Small intestine (tissue), 7 donors: ENCODE measurements at regions not wholly inside any gene's neighbourhood (a gene's known extent, or its start where the extent isn't known, plus 50 kb on each side); places are given as distances from the start of the nearest gene placed in this dataset.

Experiments
- DNase-seq, 2 donors: peaks; one replicate each; pipeline versions ENCODE4 v3.0.0 to v3.0.0-alpha.2; 2013
- FAIRE-seq: peaks from 2 replicates; lab custom pipeline; 2012; peaks lifted over from hg19 to GRCh38; lab: Jason Lieb, UNC
- H3K27ac ChIP-seq, 3 donors: one replicate each; pipeline ENCODE4 v1.5.1; 2013; ENCODE audit warnings: low read length in 2 of 3, mild to moderate bottlenecking in 2 of 3, control low read depth in 1 of 3, inconsistent platforms in 1 of 3, low read depth in 1 of 3, moderate library complexity in 1 of 3
- H3K27me3 ChIP-seq, 3 donors: one replicate each; pipeline ENCODE4 v1.6.1; 2013; ENCODE audit warnings: low read length in 3 of 3, inconsistent platforms in 1 of 3; ENCODE audit not compliant: control insufficient read depth in 3 of 3, insufficient read depth in 3 of 3
- H3K36me3 ChIP-seq, 3 donors: one replicate each; pipeline ENCODE4 v1.6.1; 2013; ENCODE audit warnings: low read length in 3 of 3, inconsistent platforms in 1 of 3, low read depth in 1 of 3, mild to moderate bottlenecking in 1 of 3, moderate library complexity in 1 of 3; ENCODE audit not compliant: control insufficient read depth in 3 of 3, insufficient read depth in 2 of 3
- H3K4me1 ChIP-seq, 3 donors: one replicate each; pipeline ENCODE4 v1.6.1; 2013; ENCODE audit warnings: low read length in 2 of 3, inconsistent platforms in 1 of 3, low read depth in 1 of 3, mild to moderate bottlenecking in 1 of 3, moderate library complexity in 1 of 3; ENCODE audit not compliant: control insufficient read depth in 3 of 3, insufficient read depth in 2 of 3
- H3K4me3 ChIP-seq, 3 donors: one replicate each; pipeline ENCODE4 v1.5.1; 2013; ENCODE audit warnings: low read length in 3 of 3, control low read depth in 1 of 3, inconsistent platforms in 1 of 3, low read depth in 1 of 3, mild to moderate bottlenecking in 1 of 3, moderate library complexity in 1 of 3
- H3K9me3 ChIP-seq, 2 donors: one replicate each; pipeline ENCODE4 v1.6.1; 2013; ENCODE audit warnings: low read depth in 1 of 2, low read length in 1 of 2; ENCODE audit not compliant: control insufficient read depth in 2 of 2, insufficient read depth in 1 of 2
- WGBS, 3 donors: extraction: QIAGEN DNeasy Blood & Tissue Kit; methylation state at CpG; one replicate each; pipeline ENCODE4 v1.1.7; 2013; 5-methylcytosine and 5-hydroxymethylcytosine counted together
- donor health status: healthy with polysubstance abuse.
- donor health status: control.
- donor health status: control.
- donor health status: Bipolar disorder and iron deficiency.
- donor health status: healthy.

- Histone ChIP-seq H3K4me3 (no peak overlapping the region), H3K9me3 (peaks cover 0 to 6% of the 10 kb centered on the region in 2 donors), H3K27me3 (no peaks in the 10 kb centered on the region), H3K36me3 (no peaks in the 10 kb centered on the region), H3K4me1 (peaks cover 0 to 16% (median 0%) of the 10 kb centered on the region in 3 donors), H3K27ac (no peak overlapping the region)
- DNase-seq (no peak), FAIRE-seq (no peak)
These were observed 109.6 kb upstream of the CARMIL1 start for GRCh38 chr6:25169553-25169952.

GRCh38 chr6:25169961-25170360, 109.2 kb upstream of the CARMIL1 start:
- 87 to 90% (median 90%) methylated on average over 7 of the region's 7 CpGs for WGBS, 3 donors
- H3K27me3 ChIP-seq, result no peaks in the 10 kb centered on the region
- H3K27ac ChIP-seq, result no peak overlapping the region
- H3K4me3 ChIP-seq, result no peak overlapping the region
- H3K9me3 ChIP-seq, result peaks cover 0 to 3% of the 10 kb centered on the region in 2 donors
- DNase-seq (no peak), FAIRE-seq (no peak)
- H3K36me3 ChIP-seq, result no peaks in the 10 kb centered on the region
- peaks cover 0 to 20% (median 0%) of the 10 kb centered on the region in 3 donors for H3K4me1 ChIP-seq

- Histone ChIP-seq H3K4me1 (peaks cover 0 to 27% (median 0%) of the 10 kb centered on the region in 3 donors), H3K9me3 (no peaks in the 10 kb centered on the region), H3K27ac (no peak overlapping the region), H3K36me3 (no peaks in the 10 kb centered on the region), H3K27me3 (no peaks in the 10 kb centered on the region), H3K4me3 (no peak overlapping the region)
- FAIRE-seq, result no peak
- DNase-seq, result no peak
These were observed 108.5 kb upstream of the CARMIL1 start for GRCh38 chr6:25170640-25171039.

- Histone ChIP-seq H3K27me3 (no peaks in the 10 kb centered on the region), H3K36me3 (no peaks in the 10 kb centered on the region), H3K4me3 (no peak overlapping the region), H3K9me3 (no peaks in the 10 kb centered on the region), H3K27ac (no peak overlapping the region), H3K4me1 (peaks cover 0 to 30% (median 0%) of the 10 kb centered on the region in 3 donors)
- FAIRE-seq (no peak), DNase-seq (no peak)
- 86 to 99% (median 98%) methylated on average over 1 of the region's 1 CpG for WGBS, 3 donors
These were observed 107.9 kb upstream of the CARMIL1 start for GRCh38 chr6:25171301-25171700.

GRCh38 chr6:25172819-25173218, 106.4 kb upstream of the CARMIL1 start:
- DNase-seq (no peak), FAIRE-seq (no peak)
- no peak overlapping the region for H3K4me3 ChIP-seq
- H3K9me3 ChIP-seq, result no peaks in the 10 kb centered on the region
- peaks cover 0 to 30% (median 0%) of the 10 kb centered on the region in 3 donors for H3K4me1 ChIP-seq
- 72 to 89% (median 80%) methylated on average over 3 of the region's 3 CpGs for WGBS, 3 donors
- no peaks in the 10 kb centered on the region for H3K27me3 ChIP-seq
- no peak overlapping the region for H3K27ac ChIP-seq
- H3K36me3 ChIP-seq, result no peaks in the 10 kb centered on the region

- WGBS, 3 donors, result 88 to 92% (median 89%) methylated on average over 1 of the region's 1 CpG
- peak overlapping the region in 1 of 3 donors; percentile 72 for H3K27ac ChIP-seq
- H3K27me3 ChIP-seq, result no peaks in the 10 kb centered on the region
- no peaks in the 10 kb centered on the region for H3K36me3 ChIP-seq
- FAIRE-seq, result no peak
- no peaks in the 10 kb centered on the region for H3K9me3 ChIP-seq
- no peak for DNase-seq
- H3K4me1 ChIP-seq, result peaks cover 0 to 30% (median 0%) of the 10 kb centered on the region in 3 donors
- no peak overlapping the region for H3K4me3 ChIP-seq
These were observed 105.9 kb upstream of the CARMIL1 start for GRCh38 chr6:25173246-25173645.

GRCh38 chr6:25173951-25174474, 105.2 kb upstream of the CARMIL1 start:
- H3K4me3 ChIP-seq, result no peak overlapping the region
- DNase-seq, result peak; percentile 32 to 79
- H3K27ac ChIP-seq, result peak overlapping the region in 1 of 3 donors; percentile 72
- H3K27me3 ChIP-seq, result no peaks in the 10 kb centered on the region
- H3K36me3 ChIP-seq, result no peaks in the 10 kb centered on the region
- no peaks in the 10 kb centered on the region for H3K9me3 ChIP-seq
- peaks cover 0 to 28% (median 0%) of the 10 kb centered on the region in 3 donors for H3K4me1 ChIP-seq
- 76 to 77% (median 77%) methylated on average over 4 of the region's 4 CpGs for WGBS, 3 donors
- FAIRE-seq, result no peak

- no peak for DNase-seq
- Histone ChIP-seq H3K4me3 (no peak overlapping the region), H3K4me1 (peaks cover 0 to 28% (median 0%) of the 10 kb centered on the region in 3 donors), H3K27me3 (no peaks in the 10 kb centered on the region), H3K27ac (peak overlapping the region in 1 of 3 donors; percentile 72), H3K9me3 (no peaks in the 10 kb centered on the region), H3K36me3 (no peaks in the 10 kb centered on the region)
- WGBS, 3 donors, result 86 to 89% (median 87%) methylated on average over 6 of the region's 6 CpGs
- no peak for FAIRE-seq
These were observed 104.5 kb upstream of the CARMIL1 start for GRCh38 chr6:25174678-25175077.

GRCh38 chr6:25175196-25175595, 104.0 kb upstream of the CARMIL1 start:
- Histone ChIP-seq H3K27ac (peak overlapping the region in 1 of 3 donors; percentile 72), H3K9me3 (no peaks in the 10 kb centered on the region), H3K4me1 (peaks cover 0 to 28% (median 0%) of the 10 kb centered on the region in 3 donors), H3K4me3 (no peak overlapping the region), H3K27me3 (no peaks in the 10 kb centered on the region), H3K36me3 (no peaks in the 10 kb centered on the region)
- WGBS, 3 donors, result 53 to 63% (median 56%) methylated on average over 6 of the region's 6 CpGs
- peak in 1 of 2 donors; percentile 74 for DNase-seq
- no peak for FAIRE-seq
